ENCODE measurements at regions not wholly inside any gene's neighbourhood (a gene's known extent, or its start where the extent isn't known, plus 50 kb on each side); places are given as distances from the start of the nearest gene placed in this dataset.

GRCh38 chr18:76765649-76766048, 56.7 kb upstream of the ZNF236 start:
- H3F3A ChIP-seq (ENCODE audit: insufficient read depth, low read length): no peaks in the 10 kb centered on the region
- H3K4me1 ChIP-seq (ENCODE audit: insufficient read depth, low read length, severe bottlenecking): peaks cover 5% of the 10 kb centered on the region
- H3K9me2 ChIP-seq (ENCODE audit: low read depth, low read length): no peaks in the 10 kb centered on the region
- H2AFZ ChIP-seq (ENCODE audit: low read length): no peak overlapping the region
- H3K27ac ChIP-seq (ENCODE audit: low read depth, low read length, poor library complexity, severe bottlenecking): no peak overlapping the region
- no peak overlapping the region for H3K9ac ChIP-seq (ENCODE audit: low read length)
- H3K79me2 ChIP-seq (ENCODE audit: insufficient read depth, low read length): no peaks in the 10 kb centered on the region
- no peaks in the 10 kb centered on the region; the same call in 1 of the 2 replicates for H3K36me3 ChIP-seq (ENCODE audit: insufficient read depth, low read length)
- H4K20me1 ChIP-seq (ENCODE audit: insufficient read depth, low read length): no peaks in the 10 kb centered on the region
- H3K4me2 ChIP-seq (ENCODE audit: low read length): no peak overlapping the region
- H3K4me3 ChIP-seq (ENCODE audit: low read depth, low read length, poor library complexity, severe bottlenecking): no peak overlapping the region
- H3K27me3 ChIP-seq (ENCODE audit: insufficient read depth, low read length): no peaks in the 10 kb centered on the region; the same call in 1 of the 2 replicates
- peaks cover 11% of the 10 kb centered on the region; the same call in 1 of the 2 replicates for H3K9me3 ChIP-seq (ENCODE audit: low read length)
- TF ChIP-seq CTCF (IDR thresholded peaks at IDR 0.05; ENCODE audit: low read length) (no peak), EZH2 (IDR thresholded peaks at IDR 0.05; ENCODE audit: borderline replicate concordance, low read length) (no peak)

- Histone ChIP-seq H3K9ac (ENCODE audit: low read length) (no peak overlapping the region), H3K9me3 (ENCODE audit: low read length) (peaks cover 11% of the 10 kb centered on the region; the same call in 1 of the 2 replicates), H3K79me2 (ENCODE audit: insufficient read depth, low read length) (no peaks in the 10 kb centered on the region), H3K27ac (ENCODE audit: low read depth, low read length, poor library complexity, severe bottlenecking) (no peak overlapping the region), H3K4me3 (ENCODE audit: low read depth, low read length, poor library complexity, severe bottlenecking) (no peak overlapping the region), H3K9me2 (ENCODE audit: low read depth, low read length) (no peaks in the 10 kb centered on the region), H3K4me2 (ENCODE audit: low read length) (no peak overlapping the region), H2AFZ (ENCODE audit: low read length) (no peak overlapping the region), H3K4me1 (ENCODE audit: insufficient read depth, low read length, severe bottlenecking) (peaks cover 5% of the 10 kb centered on the region), H4K20me1 (ENCODE audit: insufficient read depth, low read length) (no peaks in the 10 kb centered on the region), H3K27me3 (ENCODE audit: insufficient read depth, low read length) (no peaks in the 10 kb centered on the region), H3F3A (ENCODE audit: insufficient read depth, low read length) (no peaks in the 10 kb centered on the region), H3K36me3 (ENCODE audit: insufficient read depth, low read length) (no peaks in the 10 kb centered on the region)
- TF ChIP-seq CTCF (IDR thresholded peaks at IDR 0.05; ENCODE audit: low read length): no peak
- TF ChIP-seq EZH2 (IDR thresholded peaks at IDR 0.05; ENCODE audit: borderline replicate concordance, low read length): no peak
Measured at GRCh38 chr18:76764291-76764901, 58.0 kb upstream of the ZNF236 start.

GRCh38 chr18:76759056-76759455, 63.3 kb upstream of the ZNF236 start:
- H3K4me1 ChIP-seq (ENCODE audit: insufficient read depth, low read length, severe bottlenecking): peaks cover 5% of the 10 kb centered on the region
- H2AFZ ChIP-seq (ENCODE audit: low read length): no peak overlapping the region

More at GRCh38 chr18:76759056-76759455, 63.3 kb upstream of the ZNF236 start:
- H3K9ac ChIP-seq (ENCODE audit: low read length): no peak overlapping the region
- H3K36me3 ChIP-seq (ENCODE audit: insufficient read depth, low read length): no peaks in the 10 kb centered on the region
- H3K9me2 ChIP-seq (ENCODE audit: low read depth, low read length): no peaks in the 10 kb centered on the region
- H3K4me2 ChIP-seq (ENCODE audit: low read length): no peak overlapping the region
- H3F3A ChIP-seq (ENCODE audit: insufficient read depth, low read length): no peaks in the 10 kb centered on the region
- H3K27ac ChIP-seq (ENCODE audit: low read depth, low read length, poor library complexity, severe bottlenecking): no peak overlapping the region
- no peaks in the 10 kb centered on the region for H4K20me1 ChIP-seq (ENCODE audit: insufficient read depth, low read length)
- TF ChIP-seq CTCF (IDR thresholded peaks at IDR 0.05; ENCODE audit: low read length) (no peak), EZH2 (IDR thresholded peaks at IDR 0.05; ENCODE audit: borderline replicate concordance, low read length) (no peak)
- no peaks in the 10 kb centered on the region for H3K79me2 ChIP-seq (ENCODE audit: insufficient read depth, low read length)
- no peaks in the 10 kb centered on the region for H3K27me3 ChIP-seq (ENCODE audit: insufficient read depth, low read length)
- H3K9me3 ChIP-seq (ENCODE audit: low read length): no peaks in the 10 kb centered on the region
- H3K4me3 ChIP-seq (ENCODE audit: low read depth, low read length, poor library complexity, severe bottlenecking): no peak overlapping the region
